ENCODE measurements at regions not wholly inside any gene's neighbourhood (a gene's known extent, or its start where the extent isn't known, plus 50 kb on each side); places are given as distances from the start of the nearest gene placed in this dataset.

GRCh38 chrX:122439831-122440230 lies 744.2 kb upstream of the GRIA3 start:
- DNase-seq = no peak

GRCh38 chrX:122440832-122441231 lies 743.2 kb upstream of the GRIA3 start:
- no peak for DNase-seq

- no peak for DNase-seq
These were observed 742.6 kb upstream of the GRIA3 start for GRCh38 chrX:122441451-122441850.

GRCh38 chrX:122445466-122445865 lies 738.6 kb upstream of the GRIA3 start:
- DNase-seq = no peak

- DNase-seq = no peak
These were observed 719.7 kb upstream of the GRIA3 start for GRCh38 chrX:122464341-122464740.

GRCh38 chrX:122475306-122475705 lies 708.8 kb upstream of the GRIA3 start:
- DNase-seq = no peak

- no peak for DNase-seq
These were observed 683.5 kb upstream of the GRIA3 start for GRCh38 chrX:122500556-122500955.

- DNase-seq = no peak
These were observed 682.4 kb upstream of the GRIA3 start for GRCh38 chrX:122501652-122502051.

GRCh38 chrX:122504026-122504425 lies 680.1 kb upstream of the GRIA3 start:
- DNase-seq = no peak

GRCh38 chrX:122512561-122513072 lies 671.5 kb upstream of the GRIA3 start:
- DNase-seq = no peak

- DNase-seq = no peak
These were observed 666.3 kb upstream of the GRIA3 start for GRCh38 chrX:122517786-122518185.

GRCh38 chrX:122545778-122546177 lies 638.3 kb upstream of the GRIA3 start:
- DNase-seq = no peak

- no peak for DNase-seq
These were observed 637.8 kb upstream of the GRIA3 start for GRCh38 chrX:122546269-122546668.

- DNase-seq = no peak
These were observed 631.7 kb upstream of the GRIA3 start for GRCh38 chrX:122552286-122552800.

GRCh38 chrX:122555925-122556324 lies 628.2 kb upstream of the GRIA3 start:
- no peak for DNase-seq

GRCh38 chrX:122565952-122566351 lies 618.1 kb upstream of the GRIA3 start:
- DNase-seq = no peak

GRCh38 chrX:122566401-122566800 lies 617.7 kb upstream of the GRIA3 start:
- DNase-seq = no peak

GRCh38 chrX:122567911-122568310 lies 616.2 kb upstream of the GRIA3 start:
- DNase-seq = no peak

GRCh38 chrX:122572461-122572860 lies 611.6 kb upstream of the GRIA3 start:
- no peak for DNase-seq

- no peak for DNase-seq
These were observed 605.0 kb upstream of the GRIA3 start for GRCh38 chrX:122579036-122579435.

GRCh38 chrX:122579526-122579925 lies 604.6 kb upstream of the GRIA3 start:
- DNase-seq = no peak

- no peak for DNase-seq
These were observed 601.7 kb upstream of the GRIA3 start for GRCh38 chrX:122582280-122582974.

- no peak for DNase-seq
These were observed 601.1 kb upstream of the GRIA3 start for GRCh38 chrX:122582975-122583305.

GRCh38 chrX:122583551-122583950 lies 600.5 kb upstream of the GRIA3 start:
- no peak for DNase-seq

GRCh38 chrX:122584981-122585380 lies 599.1 kb upstream of the GRIA3 start:
- DNase-seq = no peak

Data from NCI-H2227 treated with DMSO at 0.1 percent for 48 hours (cell line).